K562 (cell line): ENCODE measurements at regions not wholly inside any gene's neighbourhood (a gene's known extent, or its start where the extent isn't known, plus 50 kb on each side); places are given as distances from the start of the nearest gene placed in this dataset.
"Not testable (repeated sequence)": the region's sequence is repeated elsewhere in the genome, so short reads cannot be mapped to it uniquely, and the experiment has no call there.

Experiments used
- CTCF ChIP-seq, 3 experiments: IDR thresholded peaks in 2 of 3; conservative IDR thresholded peaks in 1 of 3; 2 replicates each; pipeline ENCODE4 v1.5.1; 2011 to 2012; ENCODE audit warnings: low read length in 3 of 3, mild to moderate bottlenecking in 3 of 3, control low read depth in 2 of 3, improper control_type of control experiment in 1 of 3, inconsistent platforms in 1 of 3, low read depth in 1 of 3, mixed read lengths in 1 of 3, moderate library complexity in 1 of 3; ENCODE audit not compliant: insufficient read depth in 2 of 3
- EP300 ChIP-seq: IDR thresholded peaks from 2 replicates; pipeline ENCODE4 v1.6.1; 2012; ENCODE audit warnings: low read length, improper control_type of control experiment
- NRF1 ChIP-seq, 2 experiments: fragments of 450-650 bp; IDR thresholded peaks in 1 of 2; conservative IDR thresholded peaks in 1 of 2; 2 replicates each; pipeline ENCODE4 v1.6.1; 2014; ENCODE audit warnings: mild to moderate bottlenecking in 2 of 2
- PATZ1 ChIP-seq: fragments of 250-450 bp; sonication (Bioruptor Pico); IDR thresholded peaks from 2 replicates; pipeline ENCODE4 v1.5.0; 2020; ENCODE audit warnings: mild to moderate bottlenecking, borderline replicate concordance
- PML ChIP-seq: IDR thresholded peaks from 2 replicates; pipeline ENCODE4 v1.6.1; 2012; ENCODE audit warnings: low read length, inconsistent platforms
- SRSF1 ChIP-seq: fragments of 200-400 bp; formaldehyde crosslinking; IDR thresholded peaks from 2 replicates; pipeline ENCODE4 v1.6.1; 2017; ENCODE audit warnings: mild to moderate bottlenecking, low read depth, low read length, moderate library complexity
- TF ChIP-seq, protein P1 (sequence below), 2 experiments: fragments of 450-650 bp in 1 of 2; sonication (generic) in 1 of 2; formaldehyde crosslinking in 1 of 2; IDR thresholded peaks in 1 of 2; conservative IDR thresholded peaks in 1 of 2; 2 replicates each; pipeline versions ENCODE4 v1.6.1 to v1.8.1; 2016 to 2023; ENCODE audit warnings: mild to moderate bottlenecking in 2 of 2, moderate library complexity in 2 of 2, inconsistent platforms in 1 of 2, missing genetic modification reagents in 1 of 2
- TF ChIP-seq, protein P2 (sequence below): fragments of 450-650 bp; IDR thresholded peaks from 2 replicates; pipeline ENCODE4 v1.6.1; 2016; ENCODE audit warnings: borderline replicate concordance

DNA sequence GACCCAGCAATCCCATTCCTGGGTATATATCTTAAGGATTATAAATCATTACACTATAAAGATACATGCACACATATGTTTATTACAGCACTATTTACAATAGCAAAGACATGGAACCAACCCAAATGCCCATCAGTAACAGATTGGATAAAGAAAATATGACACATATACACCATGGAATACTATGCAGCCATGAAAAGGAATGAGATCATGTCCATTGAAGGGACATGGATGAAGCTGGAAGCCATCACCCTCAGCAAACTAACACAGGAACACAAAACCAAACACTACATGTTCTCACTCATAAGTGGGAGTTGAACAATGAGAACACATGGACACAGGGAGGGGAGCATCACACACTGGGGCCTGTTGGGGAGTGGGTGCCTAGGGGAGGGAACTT is 694.5 kb downstream of the CBLN4 start:
- not testable (repeated sequence) for TF ChIP-seq EP300; SRSF1; PATZ1 (CRISPR knock-in tag); PML; CTCF (IDR thresholded peaks at IDR 0.05 in 2 of 3, conservative IDR thresholded peaks at IDR 0.05 in 1 of 3; ENCODE audit: insufficient read depth in 2 of 3, low read depth in 1 of 3, low read length in 3 of 3); NRF1 (conservative IDR thresholded peaks at IDR 0.05 in 1 of 2, IDR thresholded peaks at IDR 0.05 in 1 of 2)
- TF ChIP-seq, protein P1, sequence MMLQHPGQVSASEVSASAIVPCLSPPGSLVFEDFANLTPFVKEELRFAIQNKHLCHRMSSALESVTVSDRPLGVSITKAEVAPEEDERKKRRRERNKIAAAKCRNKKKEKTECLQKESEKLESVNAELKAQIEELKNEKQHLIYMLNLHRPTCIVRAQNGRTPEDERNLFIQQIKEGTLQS (IDR thresholded peaks at IDR 0.05) = not testable (repeated sequence)
- TF ChIP-seq, protein P1 (CRISPR knock-in tag; conservative IDR thresholded peaks at IDR 0.05) = not testable (repeated sequence)
- TF ChIP-seq, protein P2, sequence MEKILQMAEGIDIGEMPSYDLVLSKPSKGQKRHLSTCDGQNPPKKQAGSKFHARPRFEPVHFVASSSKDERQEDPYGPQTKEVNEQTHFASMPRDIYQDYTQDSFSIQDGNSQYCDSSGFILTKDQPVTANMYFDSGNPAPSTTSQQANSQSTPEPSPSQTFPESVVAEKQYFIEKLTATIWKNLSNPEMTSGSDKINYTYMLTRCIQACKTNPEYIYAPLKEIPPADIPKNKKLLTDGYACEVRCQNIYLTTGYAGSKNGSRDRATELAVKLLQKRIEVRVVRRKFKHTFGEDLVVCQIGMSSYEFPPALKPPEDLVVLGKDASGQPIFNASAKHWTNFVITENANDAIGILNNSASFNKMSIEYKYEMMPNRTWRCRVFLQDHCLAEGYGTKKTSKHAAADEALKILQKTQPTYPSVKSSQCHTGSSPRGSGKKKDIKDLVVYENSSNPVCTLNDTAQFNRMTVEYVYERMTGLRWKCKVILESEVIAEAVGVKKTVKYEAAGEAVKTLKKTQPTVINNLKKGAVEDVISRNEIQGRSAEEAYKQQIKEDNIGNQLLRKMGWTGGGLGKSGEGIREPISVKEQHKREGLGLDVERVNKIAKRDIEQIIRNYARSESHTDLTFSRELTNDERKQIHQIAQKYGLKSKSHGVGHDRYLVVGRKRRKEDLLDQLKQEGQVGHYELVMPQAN = not testable (repeated sequence)
